GM12878 (cell line): ENCODE measurements at regions not wholly inside any gene's neighbourhood (a gene's known extent, or its start where the extent isn't known, plus 50 kb on each side); places are given as distances from the start of the nearest gene placed in this dataset.

ENCODE experiments used
- ATAC-seq: fragments of 200-7000 bp; cut with Tn5 transposase; 3 replicates; pipeline ENCODE4 v1.9.1; 2020; ENCODE audit warnings: mild to moderate bottlenecking, moderate library complexity
- BruUV-seq: library from RNA; stranded (reverse); fragments of 400-500 nt; replicated peaks from 2 replicates; lab custom pipeline; 2021; lab: Mats Ljungman, UMichigan
- CTCF ChIA-PET: fragments of 300-600 bp; sonication (Branson Sonifier 250); formaldehyde crosslinking; extraction: SDS; loops from one replicate; lab custom pipeline; 2021; ENCODE audit warnings: inconsistent platforms; lab: Yijun Ruan, JAX
- POLR2A ChIA-PET: fragments of 350-600 bp; formaldehyde crosslinking; extraction: SDS; loops from one replicate; lab custom pipeline; 2021; ENCODE audit warnings: inconsistent platforms; lab: Charles Lee
- RAD21 ChIA-PET: fragments of 300-600 bp; sonication (Branson Sonifier 250); formaldehyde crosslinking; loops from one replicate; lab custom pipeline; 2023; ENCODE audit warnings: antibody characterized with exemption; ENCODE audit not compliant: unreplicated experiment; lab: Charles Lee
- SMC1A ChIA-PET: fragments of 300-600 bp; sonication (Branson Sonifier 250); formaldehyde crosslinking; loops from one replicate; lab custom pipeline; 2023; ENCODE audit not compliant: unreplicated experiment, uncharacterized antibody; lab: Charles Lee
- DNase-seq: peaks from one replicate; pipeline ENCODE4 v3.0.0-alpha.2; 2011; ENCODE audit warnings: low read depth, low spot score
- FAIRE-seq: peaks from 3 replicates; lab custom pipeline; 2011; peaks lifted over from hg19 to GRCh38; lab: Jason Lieb, UNC
- H2AFZ ChIP-seq: 2 replicates; pipeline ENCODE4 v1.6.0; 2011; ENCODE audit warnings: low read depth, low read length, control low read depth; ENCODE audit not compliant: control insufficient read depth
- H3K27ac ChIP-seq: 2 replicates; pipeline ENCODE4 v1.5.1; 2011; ENCODE audit warnings: control low read depth; ENCODE audit not compliant: control insufficient read depth, insufficient read depth
- H3K27me3 ChIP-seq, 2 experiments: replicated peaks in 1 of 2; 2 replicates each; pipeline versions ENCODE4 v1.6.0 to v1.6.1; 2011; ENCODE audit warnings: low read length in 1 of 2; ENCODE audit not compliant: control insufficient read depth in 2 of 2, insufficient read depth in 2 of 2
- H3K36me3 ChIP-seq, 2 experiments: 2 replicates each; pipeline ENCODE4 v1.5.1; 2011; ENCODE audit warnings: low read length in 1 of 2; ENCODE audit not compliant: control insufficient read depth in 2 of 2, insufficient read depth in 2 of 2
- H3K4me1 ChIP-seq: 2 replicates; pipeline ENCODE4 v1.6.1; 2011; ENCODE audit warnings: mild to moderate bottlenecking, low read length, moderate library complexity, mixed read lengths; ENCODE audit not compliant: control insufficient read depth, insufficient read depth
- H3K4me2 ChIP-seq: 2 replicates; pipeline ENCODE4 v1.6.0; 2011; ENCODE audit warnings: control low read depth; ENCODE audit not compliant: control insufficient read depth, insufficient read depth
- H3K4me3 ChIP-seq: fragments of 200-600 bp; sonication (generic); 2 replicates; pipeline ENCODE4 v1.5.1; 2016
- H3K79me2 ChIP-seq: 2 replicates; pipeline ENCODE4 v1.6.0; 2011; ENCODE audit warnings: low read length; ENCODE audit not compliant: control insufficient read depth, insufficient read depth
- H3K9ac ChIP-seq: 2 replicates; pipeline ENCODE4 v1.8.0; 2011; ENCODE audit warnings: low read length, control low read depth, mixed read lengths; ENCODE audit not compliant: control insufficient read depth, insufficient read depth
- H3K9me3 ChIP-seq: replicated peaks from 3 replicates; pipeline ENCODE4 v1.5.1; 2011; ENCODE audit warnings: mild to moderate bottlenecking, low read length; ENCODE audit not compliant: control insufficient read depth, insufficient read depth
- H4K20me1 ChIP-seq: 2 replicates; pipeline ENCODE4 v1.6.0; 2011; ENCODE audit not compliant: control insufficient read depth, insufficient read depth
- CREM ChIP-seq: IDR thresholded peaks from 2 replicates; pipeline ENCODE4 v1.6.1; 2014; ENCODE audit warnings: antibody characterized with exemption, low read depth
- IRF5 ChIP-seq: fragments of 450-650 bp; IDR thresholded peaks from 2 replicates; pipeline ENCODE4 v1.6.1; 2017; ENCODE audit warnings: borderline replicate concordance
- NR2F1 ChIP-seq: fragments of 450-650 bp; conservative IDR thresholded peaks from 2 replicates; pipeline ENCODE4 v1.6.1; 2017; ENCODE audit warnings: mild to moderate bottlenecking
- TCF7 ChIP-seq: IDR thresholded peaks from 2 replicates; pipeline ENCODE4 v1.6.1; 2014; ENCODE audit warnings: antibody characterized with exemption, borderline replicate concordance
- YY1 ChIP-seq: IDR thresholded peaks from 2 replicates; pipeline ENCODE4 v1.6.1; 2011; ENCODE audit warnings: low read depth, mild to moderate bottlenecking, low read length
- WGBS: methylation state at CpG from one replicate; pipeline ENCODE4 v1.1.6; 2016; ENCODE audit warnings: low lambda C conversion rate; ENCODE audit not compliant: insufficient replicate concordance, insufficient coverage; ENCODE audit errors: missing lambda C conversion rate; 5-methylcytosine and 5-hydroxymethylcytosine counted together
- in situ Hi-C: fragments of 300-500 bp; cut with MboI; formaldehyde crosslinking; loops from 9 replicates; pipeline ENCODE4 v1.14.3; 2018; ENCODE audit warnings: mixed read lengths
- intact Hi-C: fragments of 100-400 bp; cut with micrococcal nuclease; formaldehyde crosslinking; loops from one replicate; pipeline ENCODE4 v1.14.2; 2022; ENCODE audit not compliant: unreplicated experiment
- TF ChIP-seq, protein P1 (sequence below): fragments of 450-650 bp; IDR thresholded peaks from 2 replicates; pipeline ENCODE4 v1.6.1; 2017; ENCODE audit warnings: mild to moderate bottlenecking, moderate library complexity
- TF ChIP-seq, protein P2 (sequence below): fragments of 450-650 bp; IDR thresholded peaks from 2 replicates; pipeline ENCODE4 v1.6.1; 2018; ENCODE audit warnings: mild to moderate bottlenecking, low read depth, moderate library complexity; ENCODE audit not compliant: partially characterized antibody
- TF ChIP-seq, protein P3 (sequence below): fragments of 450-650 bp; IDR thresholded peaks from 2 replicates; pipeline ENCODE4 v1.6.1; 2017; ENCODE audit warnings: mild to moderate bottlenecking, low read depth, inconsistent platforms; ENCODE audit not compliant: poor library complexity, severe bottlenecking

DNA sequence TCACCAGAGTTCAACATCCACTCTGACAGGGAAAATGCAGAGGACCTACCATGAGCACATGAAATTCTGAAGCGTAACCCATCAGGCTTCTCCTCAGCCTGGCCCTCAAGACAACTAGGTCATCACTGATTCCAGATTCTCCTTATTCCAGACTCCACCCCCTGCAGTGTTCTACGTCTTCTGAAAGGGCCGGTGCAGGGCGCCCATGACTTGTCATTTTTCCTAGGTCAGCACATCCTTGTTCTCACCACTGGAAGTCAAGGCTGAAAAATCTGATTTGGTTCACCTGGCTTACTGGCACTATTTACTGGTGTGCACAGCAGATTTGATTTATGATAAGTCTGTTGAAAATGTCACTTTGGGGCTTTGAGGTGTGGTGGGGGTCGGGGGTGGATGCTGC is 140.9 kb upstream of the KLF3 start:
- FAIRE-seq (no peak), DNase-seq (no peak), ATAC-seq (no peak)
- no peak overlapping the region for H3K9ac ChIP-seq
- intact Hi-C loops = loop anchor here (5.0 kb wide), 2 partner anchors 144 to 206 kb away; no protein-coding TSS in a partner anchor
- peak overlapping the region; percentile 35; the same call in 1 of the 2 replicates for H3K4me3 ChIP-seq
- no peak overlapping the region for H2AFZ ChIP-seq
- H3K4me1 ChIP-seq = peaks cover 14% of the 10 kb centered on the region
- no peaks in the 10 kb centered on the region; the same call in 1 of the 3 replicates for H3K9me3 ChIP-seq
- H3K27me3 ChIP-seq = no peaks in the 10 kb centered on the region
- no peaks in the 10 kb centered on the region for H3K79me2 ChIP-seq
- H3K4me2 ChIP-seq = peak overlapping the region; percentile 80; the same call in 1 of the 2 replicates
- in situ Hi-C loops = no loop called here
- ChIA-PET CTCF (interaction anchor here (1.0 to 1.4 kb wide), 2 partner anchors 21 to 69 kb away, joined by 3 to 4 read pairs; no protein-coding TSS in a partner anchor), RAD21 (no interaction called here), SMC1A (interaction anchor here (3.2 kb wide), 1 partner anchor 20 kb away, joined by 22 read pairs; no protein-coding TSS in a partner anchor), POLR2A (no interaction called here)
- WGBS = 95% methylated on average over 5 of the region's 5 CpGs
- H3K36me3 ChIP-seq = no peaks in the 10 kb centered on the region
- no TSS peak for BruUV-seq
- H3K27ac ChIP-seq = no peak overlapping the region
- H4K20me1 ChIP-seq = no peaks in the 10 kb centered on the region
- TF ChIP-seq CREM = no peak
- TF ChIP-seq YY1 = no peak
- no peak for TF ChIP-seq NR2F1
- TF ChIP-seq TCF7 = no peak
- TF ChIP-seq, protein P1, sequence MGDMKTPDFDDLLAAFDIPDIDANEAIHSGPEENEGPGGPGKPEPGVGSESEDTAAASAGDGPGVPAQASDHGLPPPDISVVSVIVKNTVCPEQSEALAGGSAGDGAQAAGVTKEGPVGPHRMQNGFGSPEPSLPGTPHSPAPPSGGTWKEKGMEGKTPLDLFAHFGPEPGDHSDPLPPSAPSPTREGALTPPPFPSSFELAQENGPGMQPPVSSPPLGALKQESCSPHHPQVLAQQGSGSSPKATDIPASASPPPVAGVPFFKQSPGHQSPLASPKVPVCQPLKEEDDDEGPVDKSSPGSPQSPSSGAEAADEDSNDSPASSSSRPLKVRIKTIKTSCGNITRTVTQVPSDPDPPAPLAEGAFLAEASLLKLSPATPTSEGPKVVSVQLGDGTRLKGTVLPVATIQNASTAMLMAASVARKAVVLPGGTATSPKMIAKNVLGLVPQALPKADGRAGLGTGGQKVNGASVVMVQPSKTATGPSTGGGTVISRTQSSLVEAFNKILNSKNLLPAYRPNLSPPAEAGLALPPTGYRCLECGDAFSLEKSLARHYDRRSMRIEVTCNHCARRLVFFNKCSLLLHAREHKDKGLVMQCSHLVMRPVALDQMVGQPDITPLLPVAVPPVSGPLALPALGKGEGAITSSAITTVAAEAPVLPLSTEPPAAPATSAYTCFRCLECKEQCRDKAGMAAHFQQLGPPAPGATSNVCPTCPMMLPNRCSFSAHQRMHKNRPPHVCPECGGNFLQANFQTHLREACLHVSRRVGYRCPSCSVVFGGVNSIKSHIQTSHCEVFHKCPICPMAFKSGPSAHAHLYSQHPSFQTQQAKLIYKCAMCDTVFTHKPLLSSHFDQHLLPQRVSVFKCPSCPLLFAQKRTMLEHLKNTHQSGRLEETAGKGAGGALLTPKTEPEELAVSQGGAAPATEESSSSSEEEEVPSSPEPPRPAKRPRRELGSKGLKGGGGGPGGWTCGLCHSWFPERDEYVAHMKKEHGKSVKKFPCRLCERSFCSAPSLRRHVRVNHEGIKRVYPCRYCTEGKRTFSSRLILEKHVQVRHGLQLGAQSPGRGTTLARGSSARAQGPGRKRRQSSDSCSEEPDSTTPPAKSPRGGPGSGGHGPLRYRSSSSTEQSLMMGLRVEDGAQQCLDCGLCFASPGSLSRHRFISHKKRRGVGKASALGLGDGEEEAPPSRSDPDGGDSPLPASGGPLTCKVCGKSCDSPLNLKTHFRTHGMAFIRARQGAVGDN = no peak
- TF ChIP-seq, protein P2, sequence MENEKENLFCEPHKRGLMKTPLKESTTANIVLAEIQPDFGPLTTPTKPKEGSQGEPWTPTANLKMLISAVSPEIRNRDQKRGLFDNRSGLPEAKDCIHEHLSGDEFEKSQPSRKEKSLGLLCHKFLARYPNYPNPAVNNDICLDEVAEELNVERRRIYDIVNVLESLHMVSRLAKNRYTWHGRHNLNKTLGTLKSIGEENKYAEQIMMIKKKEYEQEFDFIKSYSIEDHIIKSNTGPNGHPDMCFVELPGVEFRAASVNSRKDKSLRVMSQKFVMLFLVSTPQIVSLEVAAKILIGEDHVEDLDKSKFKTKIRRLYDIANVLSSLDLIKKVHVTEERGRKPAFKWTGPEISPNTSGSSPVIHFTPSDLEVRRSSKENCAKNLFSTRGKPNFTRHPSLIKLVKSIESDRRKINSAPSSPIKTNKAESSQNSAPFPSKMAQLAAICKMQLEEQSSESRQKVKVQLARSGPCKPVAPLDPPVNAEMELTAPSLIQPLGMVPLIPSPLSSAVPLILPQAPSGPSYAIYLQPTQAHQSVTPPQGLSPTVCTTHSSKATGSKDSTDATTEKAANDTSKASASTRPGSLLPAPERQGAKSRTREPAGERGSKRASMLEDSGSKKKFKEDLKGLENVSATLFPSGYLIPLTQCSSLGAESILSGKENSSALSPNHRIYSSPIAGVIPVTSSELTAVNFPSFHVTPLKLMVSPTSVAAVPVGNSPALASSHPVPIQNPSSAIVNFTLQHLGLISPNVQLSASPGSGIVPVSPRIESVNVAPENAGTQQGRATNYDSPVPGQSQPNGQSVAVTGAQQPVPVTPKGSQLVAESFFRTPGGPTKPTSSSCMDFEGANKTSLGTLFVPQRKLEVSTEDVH = no peak
- TF ChIP-seq IRF5 = no peak
- TF ChIP-seq, protein P3, sequence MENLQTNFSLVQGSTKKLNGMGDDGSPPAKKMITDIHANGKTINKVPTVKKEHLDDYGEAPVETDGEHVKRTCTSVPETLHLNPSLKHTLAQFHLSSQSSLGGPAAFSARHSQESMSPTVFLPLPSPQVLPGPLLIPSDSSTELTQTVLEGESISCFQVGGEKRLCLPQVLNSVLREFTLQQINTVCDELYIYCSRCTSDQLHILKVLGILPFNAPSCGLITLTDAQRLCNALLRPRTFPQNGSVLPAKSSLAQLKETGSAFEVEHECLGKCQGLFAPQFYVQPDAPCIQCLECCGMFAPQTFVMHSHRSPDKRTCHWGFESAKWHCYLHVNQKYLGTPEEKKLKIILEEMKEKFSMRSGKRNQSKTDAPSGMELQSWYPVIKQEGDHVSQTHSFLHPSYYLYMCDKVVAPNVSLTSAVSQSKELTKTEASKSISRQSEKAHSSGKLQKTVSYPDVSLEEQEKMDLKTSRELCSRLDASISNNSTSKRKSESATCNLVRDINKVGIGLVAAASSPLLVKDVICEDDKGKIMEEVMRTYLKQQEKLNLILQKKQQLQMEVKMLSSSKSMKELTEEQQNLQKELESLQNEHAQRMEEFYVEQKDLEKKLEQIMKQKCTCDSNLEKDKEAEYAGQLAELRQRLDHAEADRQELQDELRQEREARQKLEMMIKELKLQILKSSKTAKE = no peak
